Prostate gland (tissue), 2 donors: ENCODE measurements at regions not wholly inside any gene's neighbourhood (a gene's known extent, or its start where the extent isn't known, plus 50 kb on each side); places are given as distances from the start of the nearest gene placed in this dataset.

ENCODE experiments used
- DNase-seq: peaks from one replicate; pipeline ENCODE4 v3.0.0-alpha.2; 2019; ENCODE audit warnings: low spot score
- H3K27ac ChIP-seq, 2 donors: fragments of 200-600 bp; sonication (generic); 2 replicates each; pipeline ENCODE4 v1.5.1; 2017 to 2019
- H3K27me3 ChIP-seq: fragments of 200-600 bp; sonication (generic); replicated peaks from 2 replicates; pipeline ENCODE4 v1.5.1; 2019; ENCODE audit not compliant: insufficient read depth
- H3K36me3 ChIP-seq, 2 donors: fragments of 200-600 bp; sonication (generic); 1 replicate in 1 of 2; 2 replicates in 1 of 2; pipeline versions ENCODE4 v1.5.1 to v1.8.1; 2017 to 2019
- H3K4me1 ChIP-seq: fragments of 200-600 bp; sonication (generic); replicated peaks from 2 replicates; pipeline ENCODE4 v1.5.1; 2019
- H3K4me3 ChIP-seq, 2 donors: fragments of 200-600 bp; sonication (generic); 2 replicates each; pipeline ENCODE4 v1.5.1; 2017 to 2019
- H3K9me3 ChIP-seq: fragments of 200-600 bp; sonication (generic); 2 replicates; pipeline ENCODE4 v1.5.1; 2017
- CTCF ChIP-seq, 4 experiments: fragments of 200-600 bp in 2 of 4; fragments of 450-650 bp in 2 of 4; sonication (generic) in 2 of 4; IDR thresholded peaks; 1 replicate in 3 of 4; 2 replicates in 1 of 4; pipeline ENCODE4 v1.5.1; 2016 to 2019; ENCODE audit warnings: antibody characterized with exemption in 4 of 4, mild to moderate bottlenecking in 2 of 4, moderate library complexity in 2 of 4
- POLR2A ChIP-seq: fragments of 450-650 bp; IDR thresholded peaks from one replicate; pipeline ENCODE4 v1.6.1; 2016; ENCODE audit warnings: antibody characterized with exemption, mild to moderate bottlenecking
- POLR2AphosphoS5 ChIP-seq: sonication (generic); formaldehyde crosslinking; IDR thresholded peaks from one replicate; pipeline ENCODE4 v1.6.1; 2017; ENCODE audit warnings: antibody characterized with exemption
- WGBS: methylation state at CpG from one replicate; pipeline ENCODE4 v1.1.5; 2018; 5-methylcytosine and 5-hydroxymethylcytosine counted together
- intact Hi-C: fragments of 100-400 bp; cut with DNase I; formaldehyde crosslinking; loops from one replicate; pipeline ENCODE4 v1.14.2; 2022

GRCh38 chr2:94939349-94939748, 68.1 kb downstream of the TEKT4 start:
- DNase-seq: no peak
- no peaks in the 10 kb centered on the region for H3K4me1 ChIP-seq
- WGBS: 61% methylated on average over 5 of the region's 5 CpGs
- H3K27me3 ChIP-seq: no peaks in the 10 kb centered on the region
- H3K27ac ChIP-seq: no peak overlapping the region
- TF ChIP-seq POLR2AphosphoS5 (no peak), POLR2A (no peak), CTCF (IDR thresholded peaks at IDR 0.05) (no peak)
- no peaks in the 10 kb centered on the region for H3K36me3 ChIP-seq
- intact Hi-C loops: no loop called here
- no peak overlapping the region for H3K4me3 ChIP-seq
- H3K9me3 ChIP-seq: no peaks in the 10 kb centered on the region

- intact Hi-C loops: no loop called here
- Histone ChIP-seq H3K9me3 (no peaks in the 10 kb centered on the region), H3K4me3 (no peak overlapping the region), H3K4me1 (no peaks in the 10 kb centered on the region), H3K27ac (no peak overlapping the region), H3K27me3 (no peaks in the 10 kb centered on the region), H3K36me3 (no peaks in the 10 kb centered on the region)
- WGBS: 95% methylated on average over 34 of the region's 34 CpGs
- TF ChIP-seq POLR2A: no peak
- DNase-seq: no peak
These were observed 76.1 kb downstream of the TEKT4 start for GRCh38 chr2:94947097-94948016.

DNA sequence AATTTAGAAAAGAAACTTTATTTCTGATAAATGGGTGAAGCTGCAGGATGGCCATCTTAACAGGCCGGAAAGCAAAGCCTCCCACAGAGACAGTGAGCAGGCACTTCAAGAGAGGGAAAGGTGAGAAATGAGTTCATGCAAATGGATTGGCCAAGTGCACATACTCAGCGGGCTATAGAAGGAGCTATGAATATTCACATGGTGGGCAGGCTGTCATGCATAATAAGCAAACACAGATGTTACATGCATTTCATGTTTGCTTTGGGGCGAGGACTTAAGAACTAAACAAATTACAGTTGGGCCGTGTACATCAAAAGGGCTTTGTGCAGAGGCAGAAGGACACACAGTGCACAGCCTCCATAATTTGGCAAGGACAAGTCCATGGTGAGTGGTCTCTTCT, 69.8 kb upstream of the MAL start:
- intact Hi-C loops: no loop called here
- Histone ChIP-seq H3K4me3 (no peak overlapping the region), H3K27ac (no peak overlapping the region), H3K9me3 (no peaks in the 10 kb centered on the region), H3K4me1 (no peaks in the 10 kb centered on the region), H3K27me3 (no peaks in the 10 kb centered on the region), H3K36me3 (no peaks in the 10 kb centered on the region)
- no peak for TF ChIP-seq POLR2A
- 80% methylated on average over 4 of the region's 4 CpGs for WGBS
- DNase-seq: no peak

DNA sequence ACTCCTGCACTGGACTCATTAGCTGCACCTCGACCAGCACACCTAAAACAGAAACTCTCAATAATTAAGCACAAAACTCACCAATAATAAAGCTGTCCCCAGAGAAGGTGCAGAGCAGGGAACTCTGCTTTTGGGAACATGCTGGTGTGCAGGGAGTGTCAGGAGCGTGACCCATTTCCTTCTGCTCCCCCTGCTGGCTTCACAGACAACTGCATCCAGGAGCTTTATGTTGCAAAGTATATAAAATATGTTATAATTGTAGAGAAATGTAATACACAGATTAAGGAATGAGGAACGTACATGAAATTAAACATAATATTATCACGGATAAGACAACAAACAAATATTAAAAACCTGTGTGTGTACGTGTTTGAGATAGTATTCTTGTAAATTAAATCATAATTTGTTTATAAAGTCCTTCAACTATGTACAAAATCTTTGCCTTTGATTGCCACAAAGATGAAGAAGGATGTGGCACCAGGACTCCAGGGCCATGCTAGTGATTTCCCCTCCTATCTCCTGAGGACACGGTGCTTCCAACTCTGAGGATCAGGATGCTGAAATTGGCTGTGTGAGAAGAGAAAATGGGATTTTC, 68.6 kb upstream of the MAL start:
- WGBS: 7% methylated on average over 6 of the region's 6 CpGs
- TF ChIP-seq POLR2A (no peak), POLR2AphosphoS5 (no peak), CTCF (IDR thresholded peaks at IDR 0.05) (peak; percentile 45 to 78 (median 76))
- no peak overlapping the region for H3K4me3 ChIP-seq
- no peak overlapping the region for H3K27ac ChIP-seq
- intact Hi-C loops: no loop called here
- H3K4me1 ChIP-seq: no peaks in the 10 kb centered on the region
- peak; percentile 33 for DNase-seq
- no peaks in the 10 kb centered on the region for H3K27me3 ChIP-seq
- H3K9me3 ChIP-seq: no peaks in the 10 kb centered on the region
- no peaks in the 10 kb centered on the region for H3K36me3 ChIP-seq

DNA sequence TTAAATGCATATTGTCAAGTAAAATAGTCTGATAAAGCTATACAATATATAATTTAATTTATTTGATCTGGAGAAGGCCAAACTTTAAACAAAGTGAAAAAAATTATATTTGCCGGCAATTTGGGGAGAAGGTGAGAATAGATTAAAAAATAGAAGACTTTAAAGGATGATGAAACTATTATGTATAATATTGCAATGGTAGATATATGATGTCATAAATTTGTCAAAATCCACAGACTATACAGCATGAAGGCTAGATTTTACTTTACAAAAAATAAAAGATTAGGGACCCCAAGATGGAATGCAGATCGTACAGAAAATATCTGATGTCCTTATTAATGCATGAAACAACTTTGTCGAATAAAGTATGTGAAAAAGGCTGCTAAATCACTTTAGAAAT, 67.3 kb upstream of the MAL start:
- H3K4me3 ChIP-seq: no peak overlapping the region
- no peaks in the 10 kb centered on the region for H3K9me3 ChIP-seq
- 89% methylated on average over 3 of the region's 3 CpGs for WGBS
- intact Hi-C loops: no loop called here
- no peaks in the 10 kb centered on the region for H3K36me3 ChIP-seq
- H3K27me3 ChIP-seq: no peaks in the 10 kb centered on the region
- no peak overlapping the region for H3K27ac ChIP-seq
- TF ChIP-seq POLR2A (no peak), CTCF (IDR thresholded peaks at IDR 0.05) (no peak), POLR2AphosphoS5 (no peak)
- no peak for DNase-seq
- H3K4me1 ChIP-seq: no peaks in the 10 kb centered on the region

- no peak for DNase-seq
- H3K4me3 ChIP-seq: no peak overlapping the region
- 54% methylated on average over 2 of the region's 2 CpGs for WGBS
- no peaks in the 10 kb centered on the region for H3K4me1 ChIP-seq
- H3K27me3 ChIP-seq: no peaks in the 10 kb centered on the region
- H3K36me3 ChIP-seq: no peaks in the 10 kb centered on the region
- no peaks in the 10 kb centered on the region for H3K9me3 ChIP-seq
- TF ChIP-seq POLR2A (no peak), POLR2AphosphoS5 (no peak), CTCF (IDR thresholded peaks at IDR 0.05) (no peak)
- no peak overlapping the region for H3K27ac ChIP-seq
- intact Hi-C loops: no loop called here
These were observed 65.2 kb upstream of the MAL start for GRCh38 chr2:94960266-94960665.
